ENCODE measurements at regions not wholly inside any gene's neighbourhood (a gene's known extent, or its start where the extent isn't known, plus 50 kb on each side); places are given as distances from the start of the nearest gene placed in this dataset.

DNA sequence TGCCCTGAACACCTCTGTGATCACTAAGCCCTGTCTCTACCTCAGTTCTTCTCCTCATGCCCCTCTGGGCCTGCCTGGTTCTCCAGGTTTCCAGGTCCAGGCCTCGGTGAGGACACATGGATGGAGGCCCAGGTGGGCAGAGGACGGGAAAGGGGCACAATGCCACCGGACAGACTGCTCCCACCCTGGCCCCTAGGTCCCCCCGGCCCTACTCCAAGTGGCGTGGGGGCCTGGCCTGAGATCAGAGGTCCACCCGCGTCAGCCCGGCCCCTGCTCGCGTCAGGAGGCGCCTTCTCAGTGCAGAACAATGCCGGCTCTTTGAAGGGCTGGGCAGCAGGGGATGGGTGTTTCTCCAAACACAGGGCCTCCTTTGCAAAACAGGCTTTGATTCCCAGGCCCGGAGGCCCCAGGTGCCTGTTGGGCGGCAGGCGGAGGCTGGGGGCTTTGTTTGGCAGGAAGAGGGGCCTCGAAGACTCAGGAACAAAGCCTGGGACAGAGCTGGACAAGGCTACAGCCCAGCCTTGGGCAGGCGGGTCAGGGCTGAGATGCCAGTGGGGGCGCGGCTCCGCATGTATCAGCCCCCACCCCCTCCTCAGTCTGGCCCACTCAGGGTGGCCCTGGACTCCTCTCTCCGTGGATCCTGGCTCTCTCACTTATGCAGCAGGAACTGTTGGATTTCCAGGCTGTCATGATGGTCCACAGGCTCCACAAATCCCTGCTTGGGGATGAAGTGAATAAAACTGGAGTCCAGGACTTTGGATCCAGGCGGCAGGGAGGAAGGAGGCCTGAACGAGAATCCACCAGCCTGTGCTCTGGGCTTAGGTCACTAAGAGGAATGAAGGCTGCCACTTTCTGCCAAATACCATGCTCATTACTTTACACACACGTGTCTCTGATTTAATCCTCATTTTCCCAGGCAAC lies 77.4 kb upstream of the SLC2A1 start:
- TF ChIP-seq ZNF274 (CRISPR knock-in tag; IDR thresholded peaks at IDR 0.05) = no peak; the same call in 1 of the 2 replicates
- TF ChIP-seq, protein P1, sequence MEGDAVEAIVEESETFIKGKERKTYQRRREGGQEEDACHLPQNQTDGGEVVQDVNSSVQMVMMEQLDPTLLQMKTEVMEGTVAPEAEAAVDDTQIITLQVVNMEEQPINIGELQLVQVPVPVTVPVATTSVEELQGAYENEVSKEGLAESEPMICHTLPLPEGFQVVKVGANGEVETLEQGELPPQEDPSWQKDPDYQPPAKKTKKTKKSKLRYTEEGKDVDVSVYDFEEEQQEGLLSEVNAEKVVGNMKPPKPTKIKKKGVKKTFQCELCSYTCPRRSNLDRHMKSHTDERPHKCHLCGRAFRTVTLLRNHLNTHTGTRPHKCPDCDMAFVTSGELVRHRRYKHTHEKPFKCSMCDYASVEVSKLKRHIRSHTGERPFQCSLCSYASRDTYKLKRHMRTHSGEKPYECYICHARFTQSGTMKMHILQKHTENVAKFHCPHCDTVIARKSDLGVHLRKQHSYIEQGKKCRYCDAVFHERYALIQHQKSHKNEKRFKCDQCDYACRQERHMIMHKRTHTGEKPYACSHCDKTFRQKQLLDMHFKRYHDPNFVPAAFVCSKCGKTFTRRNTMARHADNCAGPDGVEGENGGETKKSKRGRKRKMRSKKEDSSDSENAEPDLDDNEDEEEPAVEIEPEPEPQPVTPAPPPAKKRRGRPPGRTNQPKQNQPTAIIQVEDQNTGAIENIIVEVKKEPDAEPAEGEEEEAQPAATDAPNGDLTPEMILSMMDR (CRISPR knock-in tag; IDR thresholded peaks at IDR 0.05) = peak; percentile 31; the same call in 1 of the 2 replicates
- no peak for TF ChIP-seq EZH2 (conservative IDR thresholded peaks at IDR 0.05; ENCODE audit: low read depth, low read length)
- TF ChIP-seq, protein P2, sequence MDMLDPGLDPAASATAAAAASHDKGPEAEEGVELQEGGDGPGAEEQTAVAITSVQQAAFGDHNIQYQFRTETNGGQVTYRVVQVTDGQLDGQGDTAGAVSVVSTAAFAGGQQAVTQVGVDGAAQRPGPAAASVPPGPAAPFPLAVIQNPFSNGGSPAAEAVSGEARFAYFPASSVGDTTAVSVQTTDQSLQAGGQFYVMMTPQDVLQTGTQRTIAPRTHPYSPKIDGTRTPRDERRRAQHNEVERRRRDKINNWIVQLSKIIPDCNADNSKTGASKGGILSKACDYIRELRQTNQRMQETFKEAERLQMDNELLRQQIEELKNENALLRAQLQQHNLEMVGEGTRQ (IDR thresholded peaks at IDR 0.05; ENCODE audit: low read depth, low read length) = no peak
- TF ChIP-seq, protein P2 (CRISPR knock-in tag; IDR thresholded peaks at IDR 0.05; ENCODE audit: borderline replicate concordance) = no peak
- TF ChIP-seq ATF7-NPFF (CRISPR knock-in tag; IDR thresholded peaks at IDR 0.05; ENCODE audit: low read depth) = no peak; the same call in 1 of the 2 replicates

Measured in HepG2 (cell line).